HG02763 (cell line): ENCODE measurements at regions not wholly inside any gene's neighbourhood (a gene's known extent, or its start where the extent isn't known, plus 50 kb on each side); places are given as distances from the start of the nearest gene placed in this dataset.
A peak's percentile ranks its signal among the peaks of the same experiment; 100 is the strongest.

Experiments used
- ATAC-seq: cut with Tn5 transposase; IDR thresholded peaks from one replicate; pipeline ENCODE4 v1.9.1; 2021; ENCODE audit warnings: mild to moderate bottlenecking, moderate library complexity; ENCODE audit not compliant: unreplicated experiment

GRCh38 chr4:20395160-20395773 is 143.6 kb downstream of the SLIT2 start:
- ATAC-seq = peak; percentile 69

GRCh38 chr4:20403290-20403689 is 151.6 kb downstream of the SLIT2 start:
- ATAC-seq = no peak

- no peak for ATAC-seq
Measured at GRCh38 chr4:20403846-20404245, 152.1 kb downstream of the SLIT2 start.

GRCh38 chr4:20408611-20409010 is 156.9 kb downstream of the SLIT2 start:
- no peak for ATAC-seq

GRCh38 chr4:20412072-20412471 is 160.4 kb downstream of the SLIT2 start:
- no peak for ATAC-seq

GRCh38 chr4:20416800-20417199 is 165.1 kb downstream of the SLIT2 start:
- no peak for ATAC-seq

- peak; percentile 97 for ATAC-seq
Measured at GRCh38 chr4:20418861-20419451, 167.3 kb downstream of the SLIT2 start.

GRCh38 chr4:20420916-20421602 is 169.4 kb downstream of the SLIT2 start:
- ATAC-seq = no peak

- no peak for ATAC-seq
Measured at GRCh38 chr4:20421603-20421985, 169.9 kb downstream of the SLIT2 start.

GRCh38 chr4:20422398-20422797 is 170.7 kb downstream of the SLIT2 start:
- ATAC-seq = peak; percentile 60

GRCh38 chr4:20423420-20423819 is 171.7 kb downstream of the SLIT2 start:
- no peak for ATAC-seq

GRCh38 chr4:20426028-20426427 is 174.3 kb downstream of the SLIT2 start:
- no peak for ATAC-seq

- ATAC-seq = no peak
Measured at GRCh38 chr4:20428436-20429160, 176.9 kb downstream of the SLIT2 start.

- no peak for ATAC-seq
Measured at GRCh38 chr4:20430259-20430941, 178.7 kb downstream of the SLIT2 start.

GRCh38 chr4:20431543-20431951 is 179.8 kb downstream of the SLIT2 start:
- ATAC-seq = no peak

- ATAC-seq = no peak
Measured at GRCh38 chr4:20432088-20432487, 180.4 kb downstream of the SLIT2 start.

GRCh38 chr4:20433097-20433705 is 181.5 kb downstream of the SLIT2 start:
- no peak for ATAC-seq

GRCh38 chr4:20440170-20440569 is 188.5 kb downstream of the SLIT2 start:
- no peak for ATAC-seq

GRCh38 chr4:20443015-20443805 is 191.5 kb downstream of the SLIT2 start:
- ATAC-seq = no peak
